ENCODE measurements at regions not wholly inside any gene's neighbourhood (a gene's known extent, or its start where the extent isn't known, plus 50 kb on each side); places are given as distances from the start of the nearest gene placed in this dataset.

DNA sequence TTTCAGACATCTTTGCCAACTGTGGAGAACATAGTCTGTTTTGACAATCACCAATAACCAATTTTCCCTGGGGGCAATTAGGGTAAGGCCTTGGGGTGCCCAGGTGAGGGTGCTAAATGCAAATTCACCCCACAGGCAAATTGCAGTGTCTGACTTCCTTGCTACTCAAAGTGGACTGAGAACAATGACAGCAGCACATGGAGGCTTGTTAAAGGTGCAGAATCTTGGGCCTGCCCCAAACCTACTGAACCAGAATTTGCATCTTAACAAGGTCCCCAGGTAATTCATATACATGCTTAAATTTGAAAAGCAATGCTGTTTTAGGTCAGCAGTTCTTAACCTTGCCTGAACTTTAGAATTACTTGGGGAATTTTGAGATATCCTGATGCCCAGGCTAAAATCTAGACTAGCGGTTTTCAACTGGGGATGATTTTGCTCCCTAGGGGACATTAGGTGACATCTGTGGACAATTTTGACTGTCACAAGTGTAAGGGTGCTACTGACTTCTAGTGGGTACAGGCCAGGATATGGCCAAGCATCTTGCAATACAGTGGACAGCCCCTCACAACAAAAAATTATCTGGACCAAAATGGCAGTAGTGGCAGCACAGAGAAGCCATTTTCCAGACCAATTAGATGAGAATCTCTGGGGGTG is 80.2 kb upstream of the GCFC2 start:
- Histone ChIP-seq H3K9me3 (no peaks in the 10 kb centered on the region), H3K4me3 (ENCODE audit: low read depth, low read length) (no peak overlapping the region), H3K4me1 (no peaks in the 10 kb centered on the region), H3K36me3 (no peaks in the 10 kb centered on the region), H3K27me3 (no peaks in the 10 kb centered on the region)
- no peak for DNase-seq
- TF ChIP-seq CTCF (IDR thresholded peaks at IDR 0.05; ENCODE audit: low read depth, low read length): no peak

DNA sequence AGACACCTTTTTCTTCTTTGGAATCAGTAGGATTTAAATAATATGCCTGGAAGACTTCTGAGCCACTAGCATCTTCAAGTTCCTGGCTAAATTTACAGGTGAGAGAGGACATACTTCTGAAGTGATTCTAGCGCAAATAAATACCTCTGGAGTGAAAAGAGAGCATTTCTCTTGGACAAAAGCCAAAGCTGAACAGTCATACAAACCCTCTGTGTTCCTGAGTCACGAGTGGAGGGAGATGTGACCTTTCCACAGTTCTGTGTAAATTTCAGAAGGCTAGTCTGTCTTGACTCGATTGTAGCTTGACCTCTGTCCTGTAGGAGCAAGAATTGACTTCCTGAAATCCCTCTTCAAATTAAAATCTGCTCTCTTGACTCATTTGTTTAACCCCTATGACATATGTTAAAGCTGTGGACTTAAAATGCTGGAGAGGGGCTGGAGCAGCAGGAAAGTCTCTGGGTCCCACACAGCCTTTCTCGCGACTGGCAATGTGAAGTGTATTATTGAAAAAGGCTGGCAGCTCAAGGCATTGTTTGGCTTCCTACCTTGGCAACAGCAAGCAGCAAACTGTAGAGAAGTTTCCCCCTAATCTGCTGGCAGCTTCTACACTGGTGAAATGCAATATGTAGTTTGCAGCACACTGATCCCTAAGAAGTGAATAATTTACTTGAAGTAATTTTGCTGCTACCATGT is 79.6 kb upstream of the GCFC2 start:
- TF ChIP-seq CTCF (IDR thresholded peaks at IDR 0.05; ENCODE audit: low read depth, low read length): no peak
- Histone ChIP-seq H3K4me3 (ENCODE audit: low read depth, low read length) (no peak overlapping the region), H3K4me1 (no peaks in the 10 kb centered on the region), H3K9me3 (no peaks in the 10 kb centered on the region), H3K27me3 (no peaks in the 10 kb centered on the region), H3K36me3 (no peaks in the 10 kb centered on the region)
- no peak for DNase-seq

DNA sequence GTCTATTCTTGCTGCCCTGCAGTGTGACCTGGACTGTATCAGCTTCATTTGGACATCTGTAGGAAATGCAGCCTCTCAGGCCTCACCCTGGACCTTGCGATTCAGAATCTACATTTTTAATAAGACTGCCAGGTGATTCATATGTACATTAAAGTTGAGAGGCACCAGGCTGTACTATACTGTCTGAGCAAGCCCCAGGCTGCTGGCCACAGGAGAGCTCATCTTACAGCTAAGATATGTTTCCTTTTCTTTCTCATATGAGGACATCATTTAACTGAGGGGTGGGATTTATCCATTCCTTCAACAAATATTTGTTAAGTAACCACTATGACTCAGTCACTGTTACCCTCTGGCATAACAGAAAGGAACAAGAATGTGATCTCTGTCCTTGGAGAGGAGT is 78.2 kb upstream of the GCFC2 start:
- Histone ChIP-seq H3K36me3 (no peaks in the 10 kb centered on the region), H3K9me3 (no peaks in the 10 kb centered on the region), H3K4me1 (no peaks in the 10 kb centered on the region), H3K4me3 (ENCODE audit: low read depth, low read length) (no peak overlapping the region), H3K27me3 (no peaks in the 10 kb centered on the region)
- no peak for TF ChIP-seq CTCF (IDR thresholded peaks at IDR 0.05; ENCODE audit: low read depth, low read length)
- no peak for DNase-seq

DNA sequence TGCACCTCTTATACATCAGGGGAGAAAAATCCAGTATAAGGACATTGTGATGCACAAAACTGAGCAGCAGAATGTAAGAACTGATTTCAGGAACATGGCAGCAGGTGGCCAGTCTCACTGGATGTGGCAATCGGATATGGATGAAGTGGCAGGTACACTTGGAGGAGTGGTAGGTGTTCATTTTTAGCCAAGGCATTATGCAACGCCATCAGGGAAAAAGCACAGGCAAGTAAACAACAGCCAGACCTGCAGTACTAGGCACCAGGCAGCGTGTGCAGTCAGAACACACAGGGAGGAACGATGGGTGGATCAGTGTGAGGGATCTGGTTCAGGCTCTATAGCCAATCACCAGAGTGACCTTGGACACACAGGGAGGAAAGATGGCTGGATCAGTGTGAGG is 77.4 kb upstream of the GCFC2 start:
- Histone ChIP-seq H3K4me3 (ENCODE audit: low read depth, low read length) (no peak overlapping the region), H3K27me3 (no peaks in the 10 kb centered on the region), H3K36me3 (no peaks in the 10 kb centered on the region), H3K4me1 (no peaks in the 10 kb centered on the region), H3K9me3 (no peaks in the 10 kb centered on the region)
- DNase-seq: no peak
- no peak for TF ChIP-seq CTCF (IDR thresholded peaks at IDR 0.05; ENCODE audit: low read depth, low read length)

DNA sequence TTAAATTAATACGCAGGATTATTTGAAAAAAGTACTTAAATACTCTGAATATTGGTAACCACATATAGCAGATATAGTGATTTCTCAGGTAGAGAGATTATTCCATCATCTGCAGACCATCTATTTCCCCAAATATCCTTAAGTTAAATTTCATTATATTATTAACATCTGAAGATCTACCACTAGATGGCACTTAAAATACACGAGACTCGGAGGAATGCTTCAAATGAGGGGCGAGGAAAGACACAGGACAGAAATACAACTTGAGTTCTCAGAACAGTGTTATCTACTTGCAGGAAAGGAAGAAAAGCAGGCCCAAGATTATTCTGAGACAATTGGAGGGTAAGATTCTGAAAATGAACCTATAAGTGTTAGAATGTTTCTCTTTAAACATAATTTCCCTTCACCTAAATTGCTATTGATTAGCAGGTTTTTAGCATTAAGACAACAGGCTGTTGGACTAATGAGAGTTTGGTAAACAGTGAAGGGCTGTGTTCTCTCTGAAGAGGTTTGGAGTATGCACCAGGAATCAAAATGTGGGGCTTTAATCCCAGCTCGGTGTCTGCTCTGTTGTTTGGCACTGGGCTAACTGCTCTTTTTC is 76.9 kb upstream of the GCFC2 start:
- no peaks in the 10 kb centered on the region for H3K36me3 ChIP-seq
- no peaks in the 10 kb centered on the region for H3K4me1 ChIP-seq
- H3K9me3 ChIP-seq: no peaks in the 10 kb centered on the region
- DNase-seq: no peak
- H3K27me3 ChIP-seq: no peaks in the 10 kb centered on the region
- no peak overlapping the region for H3K4me3 ChIP-seq (ENCODE audit: low read depth, low read length)
- TF ChIP-seq CTCF (IDR thresholded peaks at IDR 0.05; ENCODE audit: low read depth, low read length): peak; percentile 41

GRCh38 chr2:75775311-75775823 is 64.7 kb upstream of the GCFC2 start:
- Histone ChIP-seq H3K36me3 (no peaks in the 10 kb centered on the region), H3K4me1 (no peaks in the 10 kb centered on the region), H3K27me3 (no peaks in the 10 kb centered on the region), H3K9me3 (no peaks in the 10 kb centered on the region), H3K4me3 (ENCODE audit: low read depth, low read length) (no peak overlapping the region)
- no peak for TF ChIP-seq CTCF (IDR thresholded peaks at IDR 0.05; ENCODE audit: low read depth, low read length)
- no peak for DNase-seq

All from BE2C (cell line).